ENCODE measurements at regions not wholly inside any gene's neighbourhood (a gene's known extent, or its start where the extent isn't known, plus 50 kb on each side); places are given as distances from the start of the nearest gene placed in this dataset.
"Not testable (repeated sequence)": the region's sequence is repeated elsewhere in the genome, so short reads cannot be mapped to it uniquely, and the experiment has no call there.

GRCh38 chr12:68479896-68480291 is 130.8 kb upstream of the RAP1B start:
- DNase-seq (ENCODE audit: low read depth) = no peak

GRCh38 chr12:68480526-68480925 is 130.2 kb upstream of the RAP1B start:
- no peak for DNase-seq (ENCODE audit: low read depth)

GRCh38 chr12:68481181-68481941 is 129.3 kb upstream of the RAP1B start:
- DNase-seq (ENCODE audit: low read depth) = no peak

GRCh38 chr12:68482014-68482413 is 128.7 kb upstream of the RAP1B start:
- DNase-seq (ENCODE audit: low read depth) = no peak

GRCh38 chr12:68482660-68483059 is 128.0 kb upstream of the RAP1B start:
- DNase-seq (ENCODE audit: low read depth) = no peak

GRCh38 chr12:68483592-68484383 is 126.9 kb upstream of the RAP1B start:
- DNase-seq (ENCODE audit: low read depth) = no peak

- DNase-seq (ENCODE audit: low read depth) = not testable (repeated sequence)
Observed at GRCh38 chr12:68484578-68484977, 126.1 kb upstream of the RAP1B start.

GRCh38 chr12:68486449-68486848 is 124.2 kb upstream of the RAP1B start:
- not testable (repeated sequence) for DNase-seq (ENCODE audit: low read depth)

GRCh38 chr12:68487721-68488309 is 122.9 kb upstream of the RAP1B start:
- DNase-seq (ENCODE audit: low read depth) = no peak

- no peak for DNase-seq (ENCODE audit: low read depth)
Observed at GRCh38 chr12:68489273-68489672, 121.4 kb upstream of the RAP1B start.

- DNase-seq (ENCODE audit: low read depth) = no peak
Observed at GRCh38 chr12:68490476-68490875, 120.2 kb upstream of the RAP1B start.

GRCh38 chr12:68491204-68491960 is 119.3 kb upstream of the RAP1B start:
- no peak for DNase-seq (ENCODE audit: low read depth)

- no peak for DNase-seq (ENCODE audit: low read depth)
Observed at GRCh38 chr12:68495336-68496070, 115.2 kb upstream of the RAP1B start.

- no peak for DNase-seq (ENCODE audit: low read depth)
Observed at GRCh38 chr12:68497107-68497506, 113.6 kb upstream of the RAP1B start.

- DNase-seq (ENCODE audit: low read depth) = no peak
Observed at GRCh38 chr12:68497702-68498101, 113.0 kb upstream of the RAP1B start.

- DNase-seq (ENCODE audit: low read depth) = no peak
Observed at GRCh38 chr12:68498736-68499135, 112.0 kb upstream of the RAP1B start.

GRCh38 chr12:68499616-68500015 is 111.1 kb upstream of the RAP1B start:
- DNase-seq (ENCODE audit: low read depth) = no peak

- no peak for DNase-seq (ENCODE audit: low read depth)
Observed at GRCh38 chr12:68501226-68501625, 109.5 kb upstream of the RAP1B start.

GRCh38 chr12:68505970-68506369 is 104.7 kb upstream of the RAP1B start:
- no peak for DNase-seq (ENCODE audit: low read depth)

- no peak for DNase-seq (ENCODE audit: low read depth)
Observed at GRCh38 chr12:68506619-68507018, 104.1 kb upstream of the RAP1B start.

- DNase-seq (ENCODE audit: low read depth) = no peak
Observed at GRCh38 chr12:68507657-68508056, 103.0 kb upstream of the RAP1B start.

- no peak for DNase-seq (ENCODE audit: low read depth)
Observed at GRCh38 chr12:68508576-68508975, 102.1 kb upstream of the RAP1B start.
